ENCODE measurements at regions not wholly inside any gene's neighbourhood (a gene's known extent, or its start where the extent isn't known, plus 50 kb on each side); places are given as distances from the start of the nearest gene placed in this dataset.

DNA sequence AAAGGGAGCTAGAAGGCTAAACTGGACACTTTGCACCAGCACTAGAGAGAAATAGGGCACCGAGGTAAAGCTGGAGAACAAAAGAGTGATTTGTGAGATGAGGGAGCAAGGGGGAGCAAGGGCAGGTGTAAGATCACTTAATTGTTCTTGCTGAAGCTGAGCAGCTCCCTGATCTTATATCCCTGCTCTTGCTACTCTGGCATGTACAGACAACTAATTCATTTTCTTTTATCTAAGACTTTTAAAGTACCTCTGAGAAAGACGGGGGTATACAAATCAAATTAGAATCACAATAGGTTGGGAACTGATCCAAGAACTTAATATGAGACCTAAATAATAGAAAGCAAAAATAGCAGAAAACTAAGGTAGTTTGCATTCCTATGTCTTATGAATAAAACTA is 381.7 kb upstream of the POU3F2 start:
- Histone ChIP-seq H3K9me3 (no peaks in the 10 kb centered on the region), H3K4me3 (no peak overlapping the region), H3K27ac (no peak overlapping the region), H3K4me1 (no peaks in the 10 kb centered on the region), H3K27me3 (no peaks in the 10 kb centered on the region), H3K36me3 (no peaks in the 10 kb centered on the region)
- TF ChIP-seq, protein P1, sequence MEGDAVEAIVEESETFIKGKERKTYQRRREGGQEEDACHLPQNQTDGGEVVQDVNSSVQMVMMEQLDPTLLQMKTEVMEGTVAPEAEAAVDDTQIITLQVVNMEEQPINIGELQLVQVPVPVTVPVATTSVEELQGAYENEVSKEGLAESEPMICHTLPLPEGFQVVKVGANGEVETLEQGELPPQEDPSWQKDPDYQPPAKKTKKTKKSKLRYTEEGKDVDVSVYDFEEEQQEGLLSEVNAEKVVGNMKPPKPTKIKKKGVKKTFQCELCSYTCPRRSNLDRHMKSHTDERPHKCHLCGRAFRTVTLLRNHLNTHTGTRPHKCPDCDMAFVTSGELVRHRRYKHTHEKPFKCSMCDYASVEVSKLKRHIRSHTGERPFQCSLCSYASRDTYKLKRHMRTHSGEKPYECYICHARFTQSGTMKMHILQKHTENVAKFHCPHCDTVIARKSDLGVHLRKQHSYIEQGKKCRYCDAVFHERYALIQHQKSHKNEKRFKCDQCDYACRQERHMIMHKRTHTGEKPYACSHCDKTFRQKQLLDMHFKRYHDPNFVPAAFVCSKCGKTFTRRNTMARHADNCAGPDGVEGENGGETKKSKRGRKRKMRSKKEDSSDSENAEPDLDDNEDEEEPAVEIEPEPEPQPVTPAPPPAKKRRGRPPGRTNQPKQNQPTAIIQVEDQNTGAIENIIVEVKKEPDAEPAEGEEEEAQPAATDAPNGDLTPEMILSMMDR (IDR thresholded peaks at IDR 0.05) = no peak
- no peak for TF ChIP-seq POLR2A (IDR thresholded peaks at IDR 0.05)
- no peak for DNase-seq

DNA sequence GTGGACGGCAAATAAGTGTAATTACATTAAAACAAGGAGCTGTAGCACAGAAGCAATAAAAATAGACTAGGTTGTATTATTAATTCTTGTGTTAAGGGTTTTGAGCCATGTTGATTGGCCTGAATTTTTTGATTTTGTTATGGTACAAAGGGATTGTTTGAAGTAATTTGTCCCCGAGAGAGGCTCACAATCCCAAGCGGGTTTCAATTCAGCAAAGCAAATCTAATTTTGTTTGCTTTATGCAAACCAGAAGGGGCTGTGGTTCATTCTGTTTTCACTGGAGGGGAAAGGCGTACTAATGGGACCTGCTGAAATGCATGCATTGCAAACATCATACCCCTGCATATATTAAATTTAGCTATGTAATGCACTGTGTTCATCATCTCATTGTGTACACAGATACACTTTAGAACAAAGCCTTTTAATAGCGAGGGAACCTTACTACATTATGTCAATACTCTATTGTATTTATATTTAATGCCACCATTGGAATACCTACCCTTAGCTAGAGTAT is 379.5 kb upstream of the POU3F2 start:
- TF ChIP-seq, protein P1 (IDR thresholded peaks at IDR 0.05) = no peak
- no peak for TF ChIP-seq POLR2A (IDR thresholded peaks at IDR 0.05)
- H3K36me3 ChIP-seq = no peaks in the 10 kb centered on the region
- DNase-seq = no peak
- no peaks in the 10 kb centered on the region for H3K9me3 ChIP-seq
- H3K4me3 ChIP-seq = no peak overlapping the region
- H3K27ac ChIP-seq = no peak overlapping the region
- H3K4me1 ChIP-seq = no peaks in the 10 kb centered on the region
- H3K27me3 ChIP-seq = no peaks in the 10 kb centered on the region

DNA sequence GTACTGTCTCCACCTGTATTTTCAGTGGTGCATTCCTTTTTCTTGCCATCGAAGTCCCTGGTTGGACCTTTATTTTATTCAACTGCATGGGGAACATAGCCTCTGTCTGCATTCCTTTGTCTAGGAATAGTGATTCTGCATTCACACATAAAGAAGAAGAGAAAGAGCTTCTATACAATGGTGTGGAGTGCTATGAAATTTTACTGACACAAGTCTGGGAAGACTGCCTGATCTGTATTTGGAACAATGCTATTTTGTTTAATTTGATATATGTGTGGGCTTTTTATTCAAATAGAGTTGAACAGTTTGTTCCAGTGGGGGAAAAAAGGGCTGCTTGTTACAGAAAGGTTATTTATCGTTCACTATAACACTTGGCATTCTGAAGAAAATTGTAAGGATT is 375.7 kb upstream of the POU3F2 start:
- H3K9me3 ChIP-seq = no peaks in the 10 kb centered on the region
- H3K27ac ChIP-seq = no peak overlapping the region
- no peaks in the 10 kb centered on the region for H3K36me3 ChIP-seq
- no peak for DNase-seq
- no peaks in the 10 kb centered on the region for H3K4me1 ChIP-seq
- H3K27me3 ChIP-seq = no peaks in the 10 kb centered on the region
- TF ChIP-seq, protein P1 (IDR thresholded peaks at IDR 0.05) = no peak
- TF ChIP-seq POLR2A (IDR thresholded peaks at IDR 0.05) = no peak
- H3K4me3 ChIP-seq = no peak overlapping the region

DNA sequence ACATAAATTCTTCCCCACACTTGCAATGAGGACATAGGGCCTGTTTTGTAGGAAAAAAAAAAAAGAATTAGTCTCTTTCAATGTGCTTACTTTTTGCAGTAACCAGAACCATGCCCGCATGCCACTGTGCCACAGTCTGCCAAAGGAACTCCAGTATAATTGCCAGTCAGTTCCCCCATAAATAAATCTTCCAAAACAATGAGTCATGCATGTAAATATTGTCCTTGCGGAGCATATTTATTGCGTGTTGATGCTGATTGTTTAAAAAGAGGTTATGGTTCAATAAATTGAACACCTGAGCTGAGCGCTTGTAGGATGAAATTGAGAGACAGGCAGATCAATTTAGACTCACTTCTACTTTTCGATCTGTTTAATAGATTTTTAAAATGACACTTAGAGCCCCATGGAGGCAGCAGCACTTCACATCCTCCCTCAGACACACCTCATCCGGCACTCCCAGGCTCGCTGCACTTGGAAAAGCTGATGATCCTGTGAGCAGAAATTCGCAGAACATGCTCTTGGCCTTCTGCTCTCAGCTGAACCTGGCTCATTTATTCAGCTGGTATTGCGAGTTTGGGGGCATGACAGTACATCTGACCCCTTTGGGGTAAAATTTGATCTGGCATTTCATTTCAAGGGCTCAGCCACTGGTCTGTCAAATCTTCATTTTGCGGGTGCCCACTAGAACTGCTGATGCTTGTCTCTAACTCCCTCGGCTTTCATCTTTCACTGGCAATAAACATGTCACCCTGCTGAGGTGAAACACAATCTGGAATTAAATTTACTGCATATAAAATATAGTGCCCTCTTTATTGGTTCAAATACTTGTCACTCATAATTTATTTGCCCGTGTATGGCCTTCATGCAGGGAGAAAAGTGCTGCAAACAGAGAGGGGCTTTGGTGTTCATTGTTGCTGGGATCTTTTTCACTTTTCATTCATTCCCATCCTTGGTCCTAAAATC is 371.1 kb upstream of the POU3F2 start:
- TF ChIP-seq POLR2A (IDR thresholded peaks at IDR 0.05) = no peak
- TF ChIP-seq, protein P1 (IDR thresholded peaks at IDR 0.05) = no peak
- Histone ChIP-seq H3K4me3 (no peak overlapping the region), H3K36me3 (no peaks in the 10 kb centered on the region), H3K4me1 (no peaks in the 10 kb centered on the region), H3K27ac (no peak overlapping the region), H3K27me3 (no peaks in the 10 kb centered on the region), H3K9me3 (no peaks in the 10 kb centered on the region)
- no peak for DNase-seq

DNA sequence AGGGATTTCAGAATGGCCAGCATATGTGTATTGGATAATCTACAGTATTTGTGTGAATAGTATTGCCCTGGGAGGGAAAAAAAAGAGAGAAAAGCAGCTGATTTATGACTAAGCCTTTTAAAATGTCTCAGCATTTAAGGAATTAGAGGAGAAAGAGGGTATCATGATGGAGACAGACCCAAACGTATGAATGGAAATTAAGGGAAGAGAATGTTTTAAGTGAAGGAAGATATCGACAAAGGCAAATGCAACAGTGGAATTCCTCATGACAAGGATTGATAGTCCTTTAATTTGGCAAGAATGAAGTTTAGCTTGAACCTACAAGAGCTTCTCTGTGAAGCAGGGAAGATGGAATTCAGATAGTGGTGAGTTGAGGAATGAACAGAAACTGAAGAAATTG is 367.3 kb upstream of the POU3F2 start:
- no peak for DNase-seq
- Histone ChIP-seq H3K36me3 (no peaks in the 10 kb centered on the region), H3K27ac (no peak overlapping the region), H3K27me3 (no peaks in the 10 kb centered on the region), H3K4me1 (no peaks in the 10 kb centered on the region), H3K9me3 (no peaks in the 10 kb centered on the region), H3K4me3 (no peak overlapping the region)
- TF ChIP-seq, protein P1 (IDR thresholded peaks at IDR 0.05) = no peak
- TF ChIP-seq POLR2A (IDR thresholded peaks at IDR 0.05) = no peak
